ENCODE measurements at regions not wholly inside any gene's neighbourhood (a gene's known extent, or its start where the extent isn't known, plus 50 kb on each side); places are given as distances from the start of the nearest gene placed in this dataset.

- Histone ChIP-seq H3K27me3 (ENCODE audit: control insufficient read depth in 4 of 4, insufficient read depth in 4 of 4, low read length in 3 of 4) (peaks cover 0 to 3% (median 0%) of the 10 kb centered on the region in 4 donors), H3K4me3 (ENCODE audit: low read depth in 1 of 3, low read length in 3 of 3) (no peak overlapping the region), H3K27ac (ENCODE audit: low read depth in 1 of 2, low read length in 2 of 2) (no peak overlapping the region), H3K4me1 (ENCODE audit: control insufficient read depth in 4 of 4, insufficient read depth in 4 of 4, low read length in 3 of 4) (peaks cover 0 to 3% (median 3%) of the 10 kb centered on the region in 4 donors), H3K9ac (ENCODE audit: low read depth in 1 of 2, low read length in 2 of 2) (no peak overlapping the region), H3K36me3 (ENCODE audit: control insufficient read depth in 4 of 4, insufficient read depth in 3 of 4, low read depth in 1 of 4, low read length in 3 of 4) (no peaks in the 10 kb centered on the region), H3K9me3 (ENCODE audit: control insufficient read depth in 4 of 4, low read length in 3 of 4) (no peaks in the 10 kb centered on the region)
- TF ChIP-seq CTCF (IDR thresholded peaks at IDR 0.05; ENCODE audit: low read depth, low read length, missing input control) (no peak), MAX (IDR thresholded peaks at IDR 0.05) (no peak), FOXA1 (IDR thresholded peaks at IDR 0.05) (no peak), REST (IDR thresholded peaks at IDR 0.05) (no peak), JUND (IDR thresholded peaks at IDR 0.05) (no peak), ZBTB33 (IDR thresholded peaks at IDR 0.05) (no peak), ATF3 (IDR thresholded peaks at IDR 0.05) (no peak), TAF1 (conservative IDR thresholded peaks at IDR 0.05) (no peak), RAD21 (IDR thresholded peaks at IDR 0.05) (no peak), SP1 (IDR thresholded peaks at IDR 0.05) (no peak), EGR1 (IDR thresholded peaks at IDR 0.05; ENCODE audit: low read depth in 2 of 2) (no peak), YY1 (IDR thresholded peaks at IDR 0.05) (no peak)
- 93% methylated on average over 4 of the region's 4 CpGs for WGBS
- no peak for DNase-seq (ENCODE audit: low spot score)
These were observed 199.3 kb downstream of the MTX2 start for GRCh38 chr2:176468457-176469113.

- Histone ChIP-seq H3K4me3 (ENCODE audit: low read depth in 1 of 3, low read length in 3 of 3) (no peak overlapping the region), H3K9me3 (ENCODE audit: control insufficient read depth in 4 of 4, low read length in 3 of 4) (no peaks in the 10 kb centered on the region), H3K4me1 (ENCODE audit: control insufficient read depth in 4 of 4, insufficient read depth in 4 of 4, low read length in 3 of 4) (peaks cover 0 to 3% (median 3%) of the 10 kb centered on the region in 4 donors), H3K27me3 (ENCODE audit: control insufficient read depth in 4 of 4, insufficient read depth in 4 of 4, low read length in 3 of 4) (peaks cover 0 to 3% (median 0%) of the 10 kb centered on the region in 4 donors), H3K9ac (ENCODE audit: low read depth in 1 of 2, low read length in 2 of 2) (no peak overlapping the region), H3K27ac (ENCODE audit: low read depth in 1 of 2, low read length in 2 of 2) (no peak overlapping the region), H3K36me3 (ENCODE audit: control insufficient read depth in 4 of 4, insufficient read depth in 3 of 4, low read depth in 1 of 4, low read length in 3 of 4) (no peaks in the 10 kb centered on the region)
- 83% methylated on average over 4 of the region's 4 CpGs for WGBS
- no peak for TF ChIP-seq YY1 (IDR thresholded peaks at IDR 0.05)
- no peak for TF ChIP-seq SP1 (IDR thresholded peaks at IDR 0.05)
- TF ChIP-seq RXRA (IDR thresholded peaks at IDR 0.05): no peak
- TF ChIP-seq HNF4G (IDR thresholded peaks at IDR 0.05): no peak
- TF ChIP-seq GABPA (IDR thresholded peaks at IDR 0.05 in 1 of 2, conservative IDR thresholded peaks at IDR 0.05 in 1 of 2): no peak
- TF ChIP-seq FOXA2 (IDR thresholded peaks at IDR 0.05): no peak
- no peak for TF ChIP-seq ATF3 (IDR thresholded peaks at IDR 0.05)
- TF ChIP-seq HNF4A (conservative IDR thresholded peaks at IDR 0.05): no peak
- no peak for TF ChIP-seq JUND (IDR thresholded peaks at IDR 0.05)
- DNase-seq (ENCODE audit: low spot score): no peak
These were observed 201.5 kb downstream of the MTX2 start for GRCh38 chr2:176470713-176471112.
